SK-N-SH (cell line): ENCODE measurements at regions not wholly inside any gene's neighbourhood (a gene's known extent, or its start where the extent isn't known, plus 50 kb on each side); places are given as distances from the start of the nearest gene placed in this dataset.

Source experiments
- CTCF ChIA-PET: fragments of 300-600, 350-600 bp; formaldehyde crosslinking; extraction: SDS; loops from one replicate; lab custom pipeline; 2021; lab: Yijun Ruan, JAX
- POLR2A ChIA-PET: fragments of 350-600 bp; sonication (Branson Sonifier 250); formaldehyde crosslinking; extraction: SDS; loops from one replicate; lab custom pipeline; 2020; ENCODE audit warnings: antibody characterized with exemption, inconsistent platforms; lab: Yijun Ruan, JAX
- DNase-seq: peaks from one replicate; pipeline ENCODE4 v3.0.0; 2012
- H2AFZ ChIP-seq: fragments of 200-600 bp; sonication (generic); 2 replicates; pipeline ENCODE4 v1.8.1; 2016; ENCODE audit warnings: antibody characterized with exemption, mild to moderate bottlenecking, low read depth
- H3F3A ChIP-seq: fragments of 200-600 bp; sonication (generic); replicated peaks from 2 replicates; pipeline ENCODE3; 2016; ENCODE audit warnings: antibody characterized with exemption, mild to moderate bottlenecking; ENCODE audit not compliant: insufficient read depth
- H3K27ac ChIP-seq, 2 experiments: fragments of 200-500 bp in 1 of 2; fragments of 200-600 bp in 1 of 2; sonication (Bioruptor generic) in 1 of 2; sonication (generic), shearing (Covaris generic) in 1 of 2; 2 replicates each; pipeline versions ENCODE4 v1.5.1 to v1.6.1; 2014 to 2016; ENCODE audit warnings: low read depth in 2 of 2, inconsistent platforms in 1 of 2, low read length in 1 of 2, mild to moderate bottlenecking in 1 of 2, mixed read lengths in 1 of 2
- H3K27me3 ChIP-seq: fragments of 200-600 bp; sonication (generic), shearing (Covaris generic); 2 replicates; pipeline ENCODE4 v1.6.1; 2016; ENCODE audit warnings: mixed run types; ENCODE audit not compliant: insufficient read depth
- H3K36me3 ChIP-seq, 2 experiments: fragments of 200-500 bp in 1 of 2; fragments of 200-600 bp in 1 of 2; sonication (Bioruptor generic) in 1 of 2; sonication (generic) in 1 of 2; replicated peaks in 1 of 2; 2 replicates each; pipeline versions ENCODE3 to v1.5.1; 2014 to 2016; ENCODE audit warnings: low read length in 1 of 2, mild to moderate bottlenecking in 1 of 2; ENCODE audit not compliant: insufficient read depth in 2 of 2, control insufficient read depth in 1 of 2
- H3K4me1 ChIP-seq, 2 experiments: fragments of 200-500 bp in 1 of 2; fragments of 200-600 bp in 1 of 2; sonication (Bioruptor generic) in 1 of 2; sonication (generic), shearing (Covaris generic) in 1 of 2; 2 replicates each; pipeline versions ENCODE4 v1.5.1 to v1.6.1; 2014 to 2016; ENCODE audit warnings: low read depth in 1 of 2, low read length in 1 of 2, mixed run types in 1 of 2; ENCODE audit not compliant: insufficient read depth in 2 of 2, control insufficient read depth in 1 of 2
- H3K4me2 ChIP-seq: fragments of 200-600 bp; sonication (generic), shearing (Covaris generic); 2 replicates; pipeline ENCODE4 v1.6.1; 2017; ENCODE audit warnings: mixed run types
- H3K4me3 ChIP-seq, 2 experiments: fragments of 200-500 bp in 1 of 2; fragments of 200-600 bp in 1 of 2; sonication (Bioruptor generic) in 1 of 2; sonication (generic), shearing (Covaris generic) in 1 of 2; 2 replicates each; pipeline versions ENCODE4 v1.5.1 to v1.8.1; 2014 to 2016; ENCODE audit warnings: low read depth in 2 of 2, inconsistent platforms in 1 of 2, low read length in 1 of 2, mild to moderate bottlenecking in 1 of 2, mixed read lengths in 1 of 2, moderate library complexity in 1 of 2
- H3K79me2 ChIP-seq: fragments of 200-600 bp; sonication (generic); 2 replicates; pipeline ENCODE4 v1.8.1; 2017; ENCODE audit warnings: mild to moderate bottlenecking; ENCODE audit not compliant: insufficient read depth
- H3K9ac ChIP-seq: fragments of 200-600 bp; sonication (generic); 2 replicates; pipeline ENCODE4 v1.6.1; 2017; ENCODE audit warnings: mixed run types
- H3K9me2 ChIP-seq: fragments of 200-600 bp; sonication (generic); 2 replicates; pipeline ENCODE4 v1.6.1; 2017; ENCODE audit warnings: mixed run types
- H3K9me3 ChIP-seq: fragments of 200-600 bp; sonication (generic); 2 replicates; pipeline ENCODE4 v1.6.1; 2017; ENCODE audit warnings: mixed run types, mild to moderate bottlenecking, moderate library complexity
- H4K20me1 ChIP-seq: fragments of 200-600 bp; sonication (generic); 2 replicates; pipeline ENCODE4 v1.6.1; 2017; ENCODE audit warnings: mild to moderate bottlenecking, mixed run types; ENCODE audit not compliant: insufficient read depth
- CTCF ChIP-seq: fragments of 200-600 bp; sonication (generic); IDR thresholded peaks from 2 replicates; pipeline ENCODE4 v1.6.1; 2017; ENCODE audit warnings: antibody characterized with exemption, mild to moderate bottlenecking, moderate library complexity
- ELF1 ChIP-seq: IDR thresholded peaks from 2 replicates; pipeline ENCODE4 v1.4.0; 2012
- FOSL2 ChIP-seq: IDR thresholded peaks from 2 replicates; pipeline ENCODE4 v1.4.0; 2012; ENCODE audit warnings: low read depth, mild to moderate bottlenecking, moderate library complexity, borderline replicate concordance
- MEF2A ChIP-seq: IDR thresholded peaks from 2 replicates; pipeline ENCODE4 v1.4.0; 2012; ENCODE audit warnings: low read depth, borderline replicate concordance
- MXI1 ChIP-seq: IDR thresholded peaks from 2 replicates; pipeline ENCODE4 v1.6.1; 2012; ENCODE audit warnings: mild to moderate bottlenecking, low read depth, low read length, improper control_type of control experiment
- NFIC ChIP-seq: IDR thresholded peaks from 2 replicates; pipeline ENCODE4 v1.4.0; 2012; ENCODE audit warnings: borderline replicate concordance
- NRF1 ChIP-seq: IDR thresholded peaks from 2 replicates; pipeline ENCODE4 v1.6.1; 2012; ENCODE audit warnings: low read depth, mild to moderate bottlenecking, low read length
- PBX3 ChIP-seq: IDR thresholded peaks from 2 replicates; pipeline ENCODE4; 2012
- POLR2AphosphoS5 ChIP-seq: IDR thresholded peaks from 2 replicates; pipeline ENCODE4 v1.6.1; 2012; ENCODE audit warnings: low read depth, low read length
- SIN3A ChIP-seq: IDR thresholded peaks from 2 replicates; pipeline ENCODE4 v1.6.1; 2012; ENCODE audit warnings: low read depth, mild to moderate bottlenecking, low read length, moderate library complexity, borderline replicate concordance
- SMC3 ChIP-seq: IDR thresholded peaks from 2 replicates; pipeline ENCODE4 v1.6.1; 2012; ENCODE audit warnings: low read depth, low read length, improper control_type of control experiment
- USF1 ChIP-seq: IDR thresholded peaks from 2 replicates; pipeline ENCODE4 v1.4.0; 2012; ENCODE audit warnings: low read depth, borderline replicate concordance
- USF2 ChIP-seq: fragments of 150-350 bp; IDR thresholded peaks from 2 replicates; pipeline ENCODE4 v1.6.1; 2017; ENCODE audit warnings: antibody characterized with exemption, low read length, low read depth, borderline replicate concordance
- YY1 ChIP-seq: IDR thresholded peaks from 2 replicates; pipeline ENCODE4 v1.4.0; 2012; ENCODE audit warnings: low read depth, mild to moderate bottlenecking
- ZBTB33 ChIP-seq: IDR thresholded peaks from 2 replicates; pipeline ENCODE4 v1.4.0; 2012; ENCODE audit warnings: low read depth, borderline replicate concordance
- WGBS: methylation state at CpG from one replicate; pipeline ENCODE4 v1.1.6; 2017; ENCODE audit warnings: low lambda C conversion rate; 5-methylcytosine and 5-hydroxymethylcytosine counted together

GRCh38 chr5:122229551-122229950 lies 82.5 kb upstream of the SNCAIP start:
- Histone ChIP-seq H3F3A (peaks cover 4% of the 10 kb centered on the region), H3K27me3 (no peaks in the 10 kb centered on the region), H3K9me2 (no peaks in the 10 kb centered on the region), H3K4me3 (no peak overlapping the region), H3K9ac (no peak overlapping the region), H3K27ac (no peak overlapping the region), H3K4me2 (no peak overlapping the region), H4K20me1 (no peaks in the 10 kb centered on the region), H3K4me1 (no peaks in the 10 kb centered on the region), H3K9me3 (no peaks in the 10 kb centered on the region), H2AFZ (no peak overlapping the region), H3K79me2 (no peaks in the 10 kb centered on the region), H3K36me3 (no peaks in the 10 kb centered on the region)
- no peak for TF ChIP-seq NRF1
- TF ChIP-seq ELF1: no peak
- TF ChIP-seq POLR2AphosphoS5: no peak
- TF ChIP-seq MXI1: no peak
- no peak for TF ChIP-seq SIN3A
- no peak for TF ChIP-seq MEF2A
- no peak for TF ChIP-seq NFIC
- no peak for TF ChIP-seq USF2
- no peak for TF ChIP-seq ZBTB33
- no peak for TF ChIP-seq FOSL2
- TF ChIP-seq SMC3: no peak
- no peak for TF ChIP-seq PBX3
- no peak for DNase-seq
- ChIA-PET CTCF (no interaction called here), POLR2A (no interaction called here)
- WGBS: 79% methylated on average over 5 of the region's 5 CpGs

- ChIA-PET POLR2A (no interaction called here), CTCF (interaction anchor here (0.6 to 1.2 kb wide), 2 partner anchors 21 to 37 kb away, joined by 3 read pairs; no protein-coding TSS in a partner anchor)
- H3K27me3 ChIP-seq: no peaks in the 10 kb centered on the region
- DNase-seq: no peak
- no peaks in the 10 kb centered on the region for H3K9me2 ChIP-seq
- no peak overlapping the region for H3K4me2 ChIP-seq
- H3K4me3 ChIP-seq: no peak overlapping the region
- H3K79me2 ChIP-seq: no peaks in the 10 kb centered on the region
- H4K20me1 ChIP-seq: no peaks in the 10 kb centered on the region
- no peak overlapping the region for H3K27ac ChIP-seq
- H3F3A ChIP-seq: no peaks in the 10 kb centered on the region
- no peaks in the 10 kb centered on the region for H3K4me1 ChIP-seq
- H3K9me3 ChIP-seq: no peaks in the 10 kb centered on the region
- no peak overlapping the region for H3K9ac ChIP-seq
- H3K36me3 ChIP-seq: no peaks in the 10 kb centered on the region
- 24% methylated on average over 2 of the region's 2 CpGs for WGBS
- no peak overlapping the region for H2AFZ ChIP-seq
- TF ChIP-seq CTCF (no peak), PBX3 (no peak), SMC3 (no peak), USF1 (no peak), YY1 (no peak)
Measured at GRCh38 chr5:122236270-122237040, 75.6 kb upstream of the SNCAIP start.
